ENCODE measurements at regions not wholly inside any gene's neighbourhood (a gene's known extent, or its start where the extent isn't known, plus 50 kb on each side); places are given as distances from the start of the nearest gene placed in this dataset.

DNA sequence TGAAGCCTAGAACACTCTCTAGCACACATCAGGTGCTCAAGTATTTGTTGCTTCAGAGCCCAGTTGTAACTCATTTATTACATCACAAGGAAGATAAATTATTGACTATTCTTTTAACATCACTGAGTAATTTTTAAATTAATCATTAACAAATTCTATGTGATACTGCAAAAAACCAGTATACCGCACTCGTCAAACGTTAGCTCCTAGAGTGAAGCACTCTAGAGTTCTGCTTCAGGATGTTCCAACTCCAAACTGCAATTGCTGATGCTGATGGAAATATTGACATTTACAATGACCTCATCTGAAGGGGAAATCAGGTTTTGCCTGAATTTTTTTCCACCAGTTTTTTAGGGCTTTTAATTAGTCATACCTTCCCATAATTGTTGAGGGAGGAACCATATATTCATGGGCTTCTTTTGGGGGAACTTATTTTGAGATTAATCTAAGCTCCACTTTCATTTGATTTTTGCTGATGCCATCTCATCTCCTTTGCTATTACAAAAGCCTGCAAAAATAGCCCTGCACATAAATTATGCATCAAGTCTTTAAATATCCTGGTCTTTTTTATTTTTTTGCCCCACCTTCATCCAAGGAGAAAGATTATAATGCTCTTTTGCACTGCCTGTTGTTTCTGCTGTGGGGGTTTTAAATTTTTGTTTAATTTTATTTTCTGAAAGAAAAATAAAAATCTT lies 123.0 kb upstream of the STAC start:
- TF ChIP-seq EZH2phosphoT487 (IDR thresholded peaks at IDR 0.05; ENCODE audit: low read length) (no peak), EZH2 (optimal IDR thresholded peaks at IDR 0.05; ENCODE audit: low read depth, low read length) (no peak)
- TF ChIP-seq, protein P1, sequence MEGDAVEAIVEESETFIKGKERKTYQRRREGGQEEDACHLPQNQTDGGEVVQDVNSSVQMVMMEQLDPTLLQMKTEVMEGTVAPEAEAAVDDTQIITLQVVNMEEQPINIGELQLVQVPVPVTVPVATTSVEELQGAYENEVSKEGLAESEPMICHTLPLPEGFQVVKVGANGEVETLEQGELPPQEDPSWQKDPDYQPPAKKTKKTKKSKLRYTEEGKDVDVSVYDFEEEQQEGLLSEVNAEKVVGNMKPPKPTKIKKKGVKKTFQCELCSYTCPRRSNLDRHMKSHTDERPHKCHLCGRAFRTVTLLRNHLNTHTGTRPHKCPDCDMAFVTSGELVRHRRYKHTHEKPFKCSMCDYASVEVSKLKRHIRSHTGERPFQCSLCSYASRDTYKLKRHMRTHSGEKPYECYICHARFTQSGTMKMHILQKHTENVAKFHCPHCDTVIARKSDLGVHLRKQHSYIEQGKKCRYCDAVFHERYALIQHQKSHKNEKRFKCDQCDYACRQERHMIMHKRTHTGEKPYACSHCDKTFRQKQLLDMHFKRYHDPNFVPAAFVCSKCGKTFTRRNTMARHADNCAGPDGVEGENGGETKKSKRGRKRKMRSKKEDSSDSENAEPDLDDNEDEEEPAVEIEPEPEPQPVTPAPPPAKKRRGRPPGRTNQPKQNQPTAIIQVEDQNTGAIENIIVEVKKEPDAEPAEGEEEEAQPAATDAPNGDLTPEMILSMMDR (IDR thresholded peaks at IDR 0.05; ENCODE audit: low read length) = no peak
- Histone ChIP-seq H3K27ac (ENCODE audit: low read length) (no peak overlapping the region), H3K4me1 (ENCODE audit: low read length) (no peaks in the 10 kb centered on the region), H4K20me1 (ENCODE audit: insufficient read depth, low read length) (no peaks in the 10 kb centered on the region), H3K4me3 (ENCODE audit: low read length) (no peak overlapping the region), H2AFZ (ENCODE audit: low read length) (no peak overlapping the region), H3K79me2 (ENCODE audit: low read length) (no peaks in the 10 kb centered on the region), H3K4me2 (ENCODE audit: low read depth, low read length) (no peak overlapping the region), H3K9me2 (replicated peaks; ENCODE audit: insufficient read depth, low read length) (no peaks in the 10 kb centered on the region), H3F3A (ENCODE audit: insufficient read depth, low read length) (no peaks in the 10 kb centered on the region), H3K27me3 (replicated peaks; ENCODE audit: insufficient read depth, low read length) (no peaks in the 10 kb centered on the region), H3K36me3 (replicated peaks; ENCODE audit: insufficient read depth, low read length) (no peaks in the 10 kb centered on the region), H3K9ac (ENCODE audit: low read length) (no peak overlapping the region), H3K9me3 (replicated peaks; ENCODE audit: insufficient read depth, low read length) (no peaks in the 10 kb centered on the region)
- no peak for DNase-seq

DNA sequence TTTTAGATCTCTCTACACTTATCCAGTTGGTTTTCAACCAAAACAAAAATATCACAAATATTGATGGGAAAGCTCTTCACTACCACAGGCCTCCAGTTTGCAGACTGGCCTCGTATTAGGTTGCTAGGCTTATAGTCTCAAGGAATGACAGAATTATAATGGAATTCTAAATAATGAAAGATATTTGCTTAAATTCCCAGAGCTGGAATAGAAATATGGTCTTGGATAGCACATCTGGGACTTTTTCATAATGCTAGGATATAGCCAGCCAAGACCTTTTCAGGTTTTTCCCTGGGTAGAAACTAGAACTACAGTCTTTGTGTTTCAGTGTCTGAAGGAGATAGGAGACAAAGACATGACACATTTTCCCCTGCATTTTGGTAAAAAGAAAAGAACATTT lies 121.9 kb upstream of the STAC start:
- no peaks in the 10 kb centered on the region for H3K9me2 ChIP-seq (replicated peaks; ENCODE audit: insufficient read depth, low read length)
- H3K9me3 ChIP-seq (replicated peaks; ENCODE audit: insufficient read depth, low read length) = no peaks in the 10 kb centered on the region
- no peaks in the 10 kb centered on the region for H3K79me2 ChIP-seq (ENCODE audit: low read length)
- no peaks in the 10 kb centered on the region for H3K36me3 ChIP-seq (replicated peaks; ENCODE audit: insufficient read depth, low read length)
- H3K27me3 ChIP-seq (replicated peaks; ENCODE audit: insufficient read depth, low read length) = no peaks in the 10 kb centered on the region
- no peak overlapping the region for H3K4me2 ChIP-seq (ENCODE audit: low read depth, low read length)
- no peak overlapping the region for H3K9ac ChIP-seq (ENCODE audit: low read length)
- H3K4me3 ChIP-seq (ENCODE audit: low read length) = no peak overlapping the region
- TF ChIP-seq EZH2 (optimal IDR thresholded peaks at IDR 0.05; ENCODE audit: low read depth, low read length) (no peak), EZH2phosphoT487 (IDR thresholded peaks at IDR 0.05; ENCODE audit: low read length) (no peak)
- TF ChIP-seq, protein P1 (IDR thresholded peaks at IDR 0.05; ENCODE audit: low read length) = no peak
- H3K27ac ChIP-seq (ENCODE audit: low read length) = no peak overlapping the region
- H2AFZ ChIP-seq (ENCODE audit: low read length) = no peak overlapping the region
- H3F3A ChIP-seq (ENCODE audit: insufficient read depth, low read length) = no peaks in the 10 kb centered on the region
- H3K4me1 ChIP-seq (ENCODE audit: low read length) = no peaks in the 10 kb centered on the region
- no peak for DNase-seq
- H4K20me1 ChIP-seq (ENCODE audit: insufficient read depth, low read length) = no peaks in the 10 kb centered on the region

DNA sequence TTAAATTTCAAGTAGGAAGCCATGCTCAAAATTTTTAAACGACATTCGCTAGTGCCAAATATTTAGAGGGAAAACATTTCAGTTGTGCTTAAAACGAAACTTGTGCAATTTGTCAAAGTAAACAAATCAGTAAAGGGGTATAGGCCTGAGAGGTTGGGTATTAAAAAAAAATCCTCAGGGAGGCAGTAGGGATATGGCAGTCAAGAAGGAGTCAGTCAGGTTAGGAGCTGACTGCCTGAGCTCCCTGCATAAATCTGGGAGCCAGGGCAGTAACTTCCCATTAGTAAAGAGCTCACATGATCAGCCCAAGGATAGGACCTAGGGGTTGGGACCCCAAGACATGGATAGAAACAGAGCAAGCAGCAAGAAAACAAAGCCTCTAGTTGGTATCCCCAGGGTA lies 120.7 kb upstream of the STAC start:
- TF ChIP-seq EZH2phosphoT487 (IDR thresholded peaks at IDR 0.05; ENCODE audit: low read length) (no peak), EZH2 (optimal IDR thresholded peaks at IDR 0.05; ENCODE audit: low read depth, low read length) (no peak)
- TF ChIP-seq, protein P1 (IDR thresholded peaks at IDR 0.05; ENCODE audit: low read length) = no peak
- Histone ChIP-seq H3K9me3 (replicated peaks; ENCODE audit: insufficient read depth, low read length) (no peaks in the 10 kb centered on the region), H2AFZ (ENCODE audit: low read length) (no peak overlapping the region), H3K27ac (ENCODE audit: low read length) (no peak overlapping the region), H3K9me2 (replicated peaks; ENCODE audit: insufficient read depth, low read length) (no peaks in the 10 kb centered on the region), H3K79me2 (ENCODE audit: low read length) (no peaks in the 10 kb centered on the region), H3K4me1 (ENCODE audit: low read length) (no peaks in the 10 kb centered on the region), H3F3A (ENCODE audit: insufficient read depth, low read length) (no peaks in the 10 kb centered on the region), H3K4me3 (ENCODE audit: low read length) (no peak overlapping the region), H4K20me1 (ENCODE audit: insufficient read depth, low read length) (no peaks in the 10 kb centered on the region), H3K9ac (ENCODE audit: low read length) (no peak overlapping the region), H3K27me3 (replicated peaks; ENCODE audit: insufficient read depth, low read length) (no peaks in the 10 kb centered on the region), H3K36me3 (replicated peaks; ENCODE audit: insufficient read depth, low read length) (no peaks in the 10 kb centered on the region), H3K4me2 (ENCODE audit: low read depth, low read length) (no peak overlapping the region)
- no peak for DNase-seq
